Panc1 (cell line): ENCODE measurements at regions not wholly inside any gene's neighbourhood (a gene's known extent, or its start where the extent isn't known, plus 50 kb on each side); places are given as distances from the start of the nearest gene placed in this dataset.

Source experiments
- ATAC-seq: fragments of 200-7000 bp; cut with Tn5 transposase; 2 replicates; pipeline ENCODE4 v1.9.1; 2020; ENCODE audit warnings: mild to moderate bottlenecking, moderate library complexity
- BruUV-seq: library from RNA; stranded (reverse); fragments of 400-500 nt; replicated peaks from 2 replicates; lab custom pipeline; 2021; lab: Mats Ljungman, UMichigan
- CTCF ChIA-PET: fragments of 300-600 bp; sonication (Branson Sonifier 250); formaldehyde crosslinking; loops from one replicate; lab custom pipeline; 2022; ENCODE audit warnings: antibody characterized with exemption; lab: Charles Lee
- POLR2A ChIA-PET: fragments of 300-600 bp; sonication (Branson Sonifier 250); formaldehyde crosslinking; loops from one replicate; lab custom pipeline; 2022; ENCODE audit warnings: antibody characterized with exemption; lab: Charles Lee
- DNase-seq: peaks from one replicate; pipeline ENCODE4 v3.0.0-alpha.2; 2010; ENCODE audit warnings: low read depth, low spot score
- H3K27ac ChIP-seq: 2 replicates; pipeline ENCODE4 v1.5.1; 2011; ENCODE audit warnings: mild to moderate bottlenecking, low read length, inconsistent platforms
- H3K27me3 ChIP-seq: fragments of 200-500 bp; sonication (Bioruptor generic); 2 replicates; pipeline ENCODE4 v1.6.0; 2014; ENCODE audit warnings: low read length, inconsistent platforms; ENCODE audit not compliant: control insufficient read depth, insufficient read depth
- H3K36me3 ChIP-seq: fragments of 200-500 bp; sonication (Bioruptor generic); 2 replicates; pipeline ENCODE4 v1.5.1; 2014; ENCODE audit warnings: inconsistent platforms, mild to moderate bottlenecking, low read length, moderate library complexity; ENCODE audit not compliant: control insufficient read depth, insufficient read depth
- H3K4me1 ChIP-seq: 2 replicates; pipeline ENCODE4 v1.5.1; 2011; ENCODE audit warnings: inconsistent platforms, mild to moderate bottlenecking, low read length, moderate library complexity; ENCODE audit not compliant: control insufficient read depth, insufficient read depth
- H3K4me3 ChIP-seq, 2 experiments: 2 replicates each; pipeline ENCODE4 v1.5.1; 2011 to 2012; ENCODE audit warnings: low read depth in 2 of 2, low read length in 2 of 2, mild to moderate bottlenecking in 2 of 2, inconsistent platforms in 1 of 2, moderate library complexity in 1 of 2
- H3K9me3 ChIP-seq: fragments of 200-500 bp; sonication (Bioruptor generic); 2 replicates; pipeline ENCODE4 v1.5.1; 2014; ENCODE audit warnings: low read depth, mild to moderate bottlenecking, inconsistent platforms, low read length, moderate library complexity; ENCODE audit not compliant: control insufficient read depth, insufficient read depth
- CTCF ChIP-seq: fragments of 450-650 bp; IDR thresholded peaks from 2 replicates; pipeline ENCODE4 v1.5.1; 2017; ENCODE audit warnings: mild to moderate bottlenecking
- POLR2AphosphoS5 ChIP-seq: IDR thresholded peaks from 2 replicates; pipeline ENCODE4 v1.6.1; 2012; ENCODE audit warnings: mild to moderate bottlenecking, low read depth, low read length, moderate library complexity
- REST ChIP-seq, 2 experiments: IDR thresholded peaks; 2 replicates each; pipeline ENCODE4 v1.6.1; 2011 to 2012; ENCODE audit warnings: low read depth in 2 of 2, control low read depth in 1 of 2, low read length in 1 of 2, mild to moderate bottlenecking in 1 of 2, moderate library complexity in 1 of 2; ENCODE audit not compliant: insufficient read depth in 1 of 2
- SIN3A ChIP-seq: IDR thresholded peaks from 2 replicates; pipeline ENCODE4 v1.6.1; 2012; ENCODE audit warnings: low read depth, mild to moderate bottlenecking, low read length, moderate library complexity, borderline replicate concordance; ENCODE audit not compliant: insufficient read depth
- TCF7L2 ChIP-seq: IDR thresholded peaks from 2 replicates; pipeline ENCODE4 v1.6.1; 2011; ENCODE audit warnings: mild to moderate bottlenecking, low read depth, low read length, inconsistent platforms
- in situ Hi-C: cut with HindIII; loops from 2 replicates; pipeline ENCODE4 v1.10.0; 2016; ENCODE audit warnings: low sequenced_read_pairs, low pct_unique_long_range_greater_than_20kb
- intact Hi-C: fragments of 100-400 bp; cut with micrococcal nuclease; formaldehyde crosslinking; loops from one replicate; pipeline ENCODE4 v1.10.0; 2022; ENCODE audit not compliant: unreplicated experiment

- POLR2A ChIA-PET, result no interaction called here
- no peaks in the 10 kb centered on the region for H3K9me3 ChIP-seq
- no peaks in the 10 kb centered on the region for H3K27me3 ChIP-seq
- no peak for ATAC-seq
- no peak for TF ChIP-seq CTCF
- TF ChIP-seq SIN3A, result no peak
- TF ChIP-seq POLR2AphosphoS5, result no peak
- no peak for TF ChIP-seq TCF7L2
- no peak for TF ChIP-seq REST (IDR thresholded peaks at IDR 0.05; ENCODE audit: insufficient read depth in 1 of 2, low read depth in 2 of 2, low read length in 1 of 2)
- H3K36me3 ChIP-seq, result no peaks in the 10 kb centered on the region
- intact Hi-C loops, result no loop called here
- in situ Hi-C loops, result no loop called here
- DNase-seq, result no peak
- CTCF ChIA-PET, result no interaction called here
- no peak overlapping the region for H3K27ac ChIP-seq
- no peaks in the 10 kb centered on the region for H3K4me1 ChIP-seq
- no peak overlapping the region for H3K4me3 ChIP-seq
- BruUV-seq, result no TSS peak
Measured at GRCh38 chr10:64523065-64523759, 1002.0 kb downstream of the REEP3 start.

GRCh38 chr10:64528294-64529002 lies 1007.2 kb downstream of the REEP3 start:
- TF ChIP-seq SIN3A, result no peak
- no peak for TF ChIP-seq TCF7L2
- no peak for TF ChIP-seq POLR2AphosphoS5
- TF ChIP-seq CTCF, result no peak
- TF ChIP-seq REST (IDR thresholded peaks at IDR 0.05; ENCODE audit: insufficient read depth in 1 of 2, low read depth in 2 of 2, low read length in 1 of 2), result no peak
- Histone ChIP-seq H3K36me3 (no peaks in the 10 kb centered on the region), H3K27ac (no peak overlapping the region), H3K4me3 (no peak overlapping the region), H3K9me3 (no peaks in the 10 kb centered on the region), H3K4me1 (no peaks in the 10 kb centered on the region), H3K27me3 (no peaks in the 10 kb centered on the region)
- POLR2A ChIA-PET, result no interaction called here
- in situ Hi-C loops, result no loop called here
- CTCF ChIA-PET, result no interaction called here
- intact Hi-C loops, result no loop called here
- BruUV-seq, result no TSS peak
- no peak for ATAC-seq
- DNase-seq, result no peak
